SKM-1 treated with dmso at 0.1 percent for 144 hours (cell line): ENCODE measurements at regions not wholly inside any gene's neighbourhood (a gene's known extent, or its start where the extent isn't known, plus 50 kb on each side); places are given as distances from the start of the nearest gene placed in this dataset.
"Not testable (repeated sequence)": the region's sequence is repeated elsewhere in the genome, so short reads cannot be mapped to it uniquely, and the experiment has no call there.

ENCODE experiments used
- DNase-seq: peaks from one replicate; lab custom pipeline; 2025; ENCODE audit not compliant: unreplicated experiment; lab: John Stamatoyannopoulos, UW

DNA sequence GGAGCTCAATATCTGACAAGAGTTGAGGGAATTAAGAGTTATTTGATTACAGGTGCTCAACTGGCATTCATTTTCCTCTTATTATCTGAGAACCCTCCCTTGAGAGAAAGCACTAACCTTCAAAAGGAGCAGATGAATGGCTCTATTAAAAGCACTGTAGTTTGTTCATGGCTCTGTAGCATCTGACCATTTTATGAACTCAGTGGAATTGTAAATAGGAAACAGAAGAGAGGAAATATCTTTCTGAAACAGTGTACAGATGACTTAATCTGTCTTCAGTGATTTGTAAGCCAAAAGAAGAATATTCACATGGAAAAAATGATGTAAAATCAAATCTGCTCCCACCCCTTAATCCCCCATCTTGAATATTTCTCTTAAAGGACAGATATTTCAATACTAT, 810.4 kb upstream of the GRAMD2B start:
- no peak for DNase-seq

DNA sequence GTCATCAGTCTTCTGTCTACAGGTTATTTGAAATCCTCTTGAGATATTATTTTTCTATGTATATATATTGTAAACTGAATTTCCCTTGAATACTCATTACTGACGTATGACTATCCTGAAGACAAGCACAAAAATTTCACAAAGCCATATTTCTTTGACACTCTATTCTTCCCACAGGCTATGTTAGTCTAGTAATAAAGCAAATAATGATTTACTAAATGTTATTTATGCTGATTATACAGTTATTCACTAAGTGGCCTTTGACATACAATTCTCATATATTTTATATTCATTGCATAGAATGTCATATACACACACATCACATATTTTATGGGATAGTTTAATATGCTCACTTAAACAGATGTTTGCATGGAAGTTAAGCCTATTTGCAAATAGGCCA, 793.0 kb upstream of the GRAMD2B start:
- DNase-seq: no peak

DNA sequence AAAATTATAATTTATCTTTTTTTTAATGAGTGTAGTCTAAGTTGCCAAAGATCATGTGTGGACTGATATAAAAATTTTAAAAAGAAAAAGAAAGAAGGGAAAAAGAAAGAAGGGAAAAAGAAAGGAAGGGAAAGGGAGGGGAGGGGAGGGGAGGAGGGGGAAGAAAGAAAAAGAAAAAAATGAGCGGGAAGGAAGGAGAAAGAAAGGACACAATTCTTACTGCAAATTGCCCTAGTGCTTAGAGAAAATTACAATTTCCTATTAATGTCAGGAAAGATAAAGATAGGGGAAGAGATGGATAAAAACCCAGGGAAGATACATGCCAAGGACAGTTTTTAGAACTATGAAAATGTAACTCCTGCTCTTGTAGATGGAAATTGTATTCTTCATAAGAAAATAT, 789.7 kb upstream of the GRAMD2B start:
- DNase-seq: no peak

DNA sequence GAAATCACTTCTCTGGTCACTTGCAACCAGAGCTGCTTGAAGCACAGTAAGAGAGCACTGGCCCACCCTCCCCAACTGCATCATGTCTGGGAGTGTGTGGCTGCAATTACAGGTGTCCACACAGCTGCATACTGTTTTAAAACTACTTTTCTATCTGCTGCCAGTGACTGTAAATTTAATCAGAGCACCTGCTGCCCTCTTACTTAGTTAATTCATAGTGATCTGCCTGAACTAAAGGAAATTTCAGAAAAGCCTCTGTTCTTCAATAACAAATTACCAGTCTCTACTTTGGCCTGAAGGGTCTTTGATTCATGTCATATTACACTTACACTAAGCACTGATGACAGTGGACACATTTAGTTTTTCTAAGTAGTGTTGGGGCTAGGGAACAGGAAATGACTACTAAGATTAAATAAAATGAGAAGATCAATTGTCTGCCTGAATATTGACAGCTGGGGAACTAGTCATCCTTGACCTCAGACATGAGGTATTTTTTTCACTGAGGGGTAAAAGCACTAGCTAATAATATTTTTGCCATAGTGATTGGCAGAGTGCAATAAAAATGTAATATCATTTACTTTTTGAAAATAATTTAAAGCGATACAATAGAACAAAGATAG, 788.9 kb upstream of the GRAMD2B start:
- no peak for DNase-seq

DNA sequence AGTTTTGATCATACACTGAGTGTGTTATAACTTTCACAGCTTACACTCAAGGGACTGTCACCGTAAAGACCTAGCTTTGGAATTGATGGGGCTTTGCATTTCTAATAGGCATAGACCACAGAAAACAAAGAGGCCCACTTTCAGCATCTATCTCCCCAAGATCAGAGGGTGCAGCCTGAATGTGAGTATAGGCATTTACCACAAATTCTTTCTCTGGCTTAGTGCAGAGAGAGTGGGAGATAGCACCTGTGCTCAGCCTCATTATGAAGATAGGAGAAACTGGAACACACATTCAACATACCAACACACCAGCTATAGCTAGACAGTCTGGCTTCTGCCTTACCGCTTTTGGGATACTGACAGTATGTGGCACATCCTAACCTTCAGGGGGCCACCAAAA, 783.4 kb upstream of the GRAMD2B start:
- no peak for DNase-seq

DNA sequence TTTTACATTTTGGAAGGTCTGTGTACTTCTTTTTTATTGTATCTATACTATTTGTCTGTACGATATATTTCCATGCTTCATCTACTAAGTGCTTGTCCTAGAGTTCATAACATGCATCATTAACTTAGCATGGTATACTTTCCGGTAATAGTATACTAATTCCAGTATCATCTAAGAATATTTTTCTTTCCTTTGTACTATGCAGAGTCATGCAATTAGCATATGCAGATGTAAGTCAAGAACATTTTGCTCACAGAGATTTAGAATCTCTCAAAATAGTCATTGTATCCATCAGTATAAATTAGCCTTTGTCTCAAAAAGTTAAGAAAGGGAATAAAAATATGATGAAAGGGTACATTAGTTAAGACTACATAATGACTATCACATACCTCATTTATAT, 770.4 kb upstream of the GRAMD2B start:
- no peak for DNase-seq

DNA sequence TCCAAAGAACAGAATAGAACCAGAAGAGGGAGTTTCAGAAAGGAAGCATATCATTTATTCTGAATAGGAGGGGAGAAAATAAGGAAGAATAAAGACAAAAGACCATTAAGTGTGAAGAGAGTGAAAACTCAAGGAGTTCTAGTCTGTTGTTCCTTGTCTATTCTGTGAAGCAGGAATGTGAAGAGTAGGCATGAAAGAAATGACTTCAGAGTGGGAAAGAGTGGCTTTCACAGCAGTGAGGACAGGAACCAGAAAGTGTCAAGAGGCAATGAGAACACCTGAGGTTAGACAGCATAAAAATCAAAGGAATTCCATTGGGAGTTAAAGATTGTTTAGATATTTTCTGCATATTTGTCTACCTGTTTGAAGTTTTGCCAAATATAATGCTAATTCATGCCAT, 768.8 kb upstream of the GRAMD2B start:
- no peak for DNase-seq

DNA sequence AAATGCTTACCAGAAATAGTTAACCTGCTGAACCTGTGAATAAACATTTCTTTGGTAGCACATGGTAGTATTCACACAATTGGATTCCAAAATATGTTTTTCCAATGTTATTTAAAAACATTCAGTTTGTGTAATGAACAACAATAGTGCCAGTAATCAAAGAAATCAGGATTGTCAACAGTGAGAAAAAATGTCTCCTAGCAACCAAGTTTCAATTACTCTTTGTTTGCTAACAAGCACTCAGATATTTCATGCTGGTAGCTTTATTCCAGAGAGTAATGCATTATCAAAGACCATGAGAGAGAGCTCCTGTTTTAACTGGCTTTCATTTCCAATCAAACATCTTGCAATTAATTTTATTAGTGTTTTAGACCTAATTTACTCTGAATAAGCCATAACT, 768.1 kb upstream of the GRAMD2B start:
- DNase-seq: no peak

DNA sequence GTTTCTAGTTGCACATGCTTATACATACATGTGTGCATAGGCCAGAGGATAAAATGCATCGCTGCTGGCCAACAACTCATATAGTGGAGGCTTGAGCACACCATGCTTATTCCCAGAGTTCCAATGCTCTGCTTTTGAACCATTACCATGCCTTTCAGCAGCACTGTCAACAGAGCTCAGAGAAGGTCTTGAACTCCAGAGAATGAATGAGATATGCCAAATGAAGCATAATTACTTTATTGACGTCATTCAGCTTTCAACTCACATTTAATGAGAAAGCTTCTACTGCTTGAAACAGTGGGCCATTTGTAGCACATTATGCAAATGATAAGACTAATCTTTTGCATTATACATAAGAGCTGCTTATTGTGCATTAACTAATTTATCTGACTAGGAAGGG, 765.3 kb upstream of the GRAMD2B start:
- DNase-seq: no peak

DNA sequence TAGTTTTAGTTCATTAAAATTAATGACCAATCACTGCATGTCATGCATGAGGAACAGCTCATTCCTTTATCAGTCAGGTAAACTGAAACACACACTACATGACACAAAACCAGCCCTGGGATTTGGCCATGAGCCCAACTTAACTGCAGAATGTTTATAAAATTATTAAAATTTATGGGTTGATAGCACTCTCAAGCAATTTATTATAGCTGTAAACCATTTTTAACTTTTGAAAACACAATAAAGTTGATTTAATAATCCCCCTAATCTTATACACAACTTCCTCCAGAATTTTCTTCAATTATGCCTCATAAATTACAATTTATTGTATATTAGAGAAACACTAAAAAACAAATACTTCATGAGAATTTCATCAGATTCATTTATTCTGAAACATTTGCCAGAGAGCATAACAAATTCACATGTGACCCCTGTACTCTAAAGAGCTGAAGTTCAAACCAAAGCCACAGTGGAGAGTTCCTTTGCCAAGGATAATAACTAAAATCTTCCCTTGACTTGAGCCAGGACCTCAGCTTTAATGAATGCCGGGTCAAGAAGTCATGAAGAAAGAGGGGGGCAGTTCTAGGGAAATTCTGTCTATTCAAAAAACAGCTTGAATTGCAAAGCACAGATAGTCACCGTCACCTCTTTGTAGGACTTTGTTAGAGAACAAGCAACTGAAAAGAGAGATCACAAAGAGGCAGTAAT, 763.7 kb upstream of the GRAMD2B start:
- DNase-seq: no peak

DNA sequence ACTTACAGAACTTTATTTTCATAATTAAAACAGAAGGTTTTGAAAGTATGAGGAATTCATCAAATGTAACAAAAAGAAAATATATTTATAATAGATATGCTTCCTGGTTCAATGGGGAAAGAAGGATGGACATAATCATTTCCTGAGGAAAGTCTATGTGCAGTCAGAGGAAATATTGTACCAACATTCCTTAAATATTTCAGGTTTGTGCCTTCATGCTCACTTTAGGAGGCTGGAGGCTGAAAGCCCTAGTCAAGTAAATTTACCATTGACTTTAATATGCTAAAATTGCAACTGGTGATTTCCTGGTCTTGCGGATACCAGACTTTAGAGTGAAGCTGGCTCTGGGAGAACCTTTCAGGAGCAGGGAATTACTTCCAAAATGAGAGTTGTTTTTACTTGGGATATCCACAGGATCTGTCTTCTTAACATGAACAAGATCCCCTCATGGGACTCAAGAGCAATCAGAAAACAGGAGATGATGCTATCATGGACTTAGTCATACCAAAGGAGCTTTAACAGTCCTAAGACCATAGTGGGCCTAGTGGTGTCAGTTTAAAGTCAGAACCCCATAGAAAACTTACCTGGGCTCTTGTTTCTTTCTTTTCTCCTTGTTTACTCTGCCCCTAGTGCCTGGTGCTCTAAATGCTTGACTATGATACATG, 762.8 kb upstream of the GRAMD2B start:
- no peak for DNase-seq

DNA sequence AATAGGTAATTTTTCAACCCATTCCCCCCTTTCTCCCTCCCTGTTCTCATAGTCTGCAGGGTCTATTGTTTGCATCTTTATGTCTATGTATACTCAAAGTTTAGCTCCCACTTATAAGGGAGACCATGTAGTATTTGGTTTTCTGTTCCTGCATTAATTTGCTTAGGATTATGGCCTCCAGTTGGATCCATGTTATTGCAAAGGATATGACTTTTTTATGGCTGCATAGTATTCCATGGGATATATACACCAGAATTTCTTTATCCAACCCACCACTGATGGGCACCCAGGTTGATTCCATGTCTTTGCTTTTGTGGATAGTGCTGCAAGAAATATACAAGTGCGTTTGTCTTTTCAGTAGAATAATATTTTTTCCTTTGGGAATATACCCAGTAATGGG, 761.6 kb upstream of the GRAMD2B start:
- DNase-seq: no peak

DNA sequence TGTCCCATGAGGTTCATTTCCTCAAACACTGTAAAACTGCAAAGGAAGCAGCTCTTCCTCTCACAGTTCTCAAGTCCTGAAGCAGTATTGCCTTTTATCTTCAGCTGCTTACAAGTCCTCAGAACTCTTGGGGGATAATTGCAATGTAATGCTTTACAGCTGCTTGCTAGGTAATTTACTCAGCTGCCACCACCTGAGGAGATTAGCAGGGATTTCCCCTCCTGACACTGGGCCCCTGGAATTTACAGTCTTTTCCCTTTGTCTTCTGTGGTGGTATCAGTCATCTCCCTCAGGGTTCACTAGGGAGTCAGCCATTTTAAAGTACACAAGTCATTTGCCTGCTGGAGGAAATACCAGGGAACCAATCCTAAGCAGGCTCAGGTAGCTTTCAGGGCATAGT, 754.3 kb upstream of the GRAMD2B start:
- DNase-seq: no peak

DNA sequence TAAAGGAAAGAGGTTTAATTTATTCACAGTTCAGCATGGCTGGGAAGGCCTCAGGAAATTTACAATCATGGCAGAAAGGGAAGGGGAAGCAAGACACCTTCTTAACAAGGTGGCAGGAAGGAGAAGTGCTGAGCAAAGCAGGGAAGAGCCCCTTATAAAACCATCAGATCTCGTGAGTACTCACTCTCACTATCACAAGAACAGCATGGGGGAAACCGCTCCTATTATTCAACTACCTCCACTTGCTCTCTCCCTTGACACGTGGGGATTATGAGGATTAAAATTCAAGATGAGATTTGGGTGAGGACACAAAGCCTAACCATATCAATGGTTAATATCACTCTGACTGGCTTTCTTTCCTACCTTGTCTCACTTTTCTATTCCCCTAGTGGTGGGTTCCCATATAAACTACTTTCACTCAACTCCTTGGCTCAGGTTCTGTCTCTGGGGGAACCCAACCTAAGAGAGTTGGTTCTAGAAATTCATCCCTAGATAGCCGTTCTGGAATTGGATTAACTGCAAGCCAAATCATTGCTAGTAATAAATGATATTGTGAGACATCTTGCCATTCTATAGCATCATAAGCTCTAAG, 749.8 kb upstream of the GRAMD2B start:
- no peak for DNase-seq

DNA sequence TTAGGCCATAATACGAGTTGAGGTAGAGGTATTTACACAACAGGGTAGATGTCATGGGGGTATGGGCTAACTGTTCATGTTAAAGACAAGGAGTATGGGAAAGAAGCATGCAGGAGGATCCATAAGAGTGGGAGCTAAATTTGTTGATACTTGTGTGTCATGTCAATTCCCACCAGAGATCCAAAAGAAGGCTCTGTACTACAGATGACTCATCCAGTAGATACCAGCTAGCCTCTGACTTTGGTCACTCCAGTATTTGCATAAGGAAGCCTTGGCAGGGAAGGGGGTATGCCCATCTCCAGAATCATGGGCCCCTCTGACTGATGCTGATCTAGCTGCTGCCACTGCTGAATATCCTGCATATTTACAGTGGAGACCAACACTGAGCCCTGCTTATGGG, 743.7 kb upstream of the GRAMD2B start:
- DNase-seq: no peak

DNA sequence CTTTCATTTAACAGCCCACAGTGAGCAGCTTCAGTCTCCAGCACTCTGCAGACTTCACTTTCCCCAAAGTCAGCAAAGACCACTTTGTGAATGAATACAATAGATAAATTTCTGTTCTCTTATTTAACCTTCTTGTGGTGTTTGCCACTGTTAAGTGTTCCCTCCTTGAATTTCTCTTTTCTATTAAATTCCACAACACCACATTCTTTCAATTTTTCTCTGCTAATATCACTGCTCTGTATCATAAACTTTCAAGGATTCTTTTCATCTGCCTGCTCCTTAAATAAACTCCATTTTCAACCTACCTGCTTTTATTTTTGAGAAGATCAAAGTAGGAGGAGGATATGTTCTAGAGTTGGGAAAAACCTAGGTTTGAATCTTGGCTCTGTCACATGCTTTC, 739.5 kb upstream of the GRAMD2B start:
- no peak for DNase-seq

DNA sequence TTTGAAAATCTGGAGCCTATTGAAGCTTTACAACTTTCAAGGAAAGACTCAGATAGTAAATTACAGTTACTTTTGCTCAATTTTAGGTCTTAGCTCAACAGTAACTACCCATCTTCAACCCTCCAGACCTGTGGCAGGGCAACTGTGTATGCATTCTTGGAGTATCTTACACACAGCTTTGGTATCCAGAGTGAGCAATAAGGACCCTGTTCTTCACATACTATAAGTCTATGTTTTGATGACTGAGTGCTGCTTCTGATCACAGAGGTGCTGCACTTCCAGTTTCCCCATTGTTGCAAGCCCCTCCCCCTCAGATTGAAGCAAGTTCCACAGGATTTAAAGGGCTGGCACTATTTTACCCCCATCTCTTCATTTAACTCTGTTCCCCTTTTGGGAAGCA, 737.4 kb upstream of the GRAMD2B start:
- DNase-seq: no peak

DNA sequence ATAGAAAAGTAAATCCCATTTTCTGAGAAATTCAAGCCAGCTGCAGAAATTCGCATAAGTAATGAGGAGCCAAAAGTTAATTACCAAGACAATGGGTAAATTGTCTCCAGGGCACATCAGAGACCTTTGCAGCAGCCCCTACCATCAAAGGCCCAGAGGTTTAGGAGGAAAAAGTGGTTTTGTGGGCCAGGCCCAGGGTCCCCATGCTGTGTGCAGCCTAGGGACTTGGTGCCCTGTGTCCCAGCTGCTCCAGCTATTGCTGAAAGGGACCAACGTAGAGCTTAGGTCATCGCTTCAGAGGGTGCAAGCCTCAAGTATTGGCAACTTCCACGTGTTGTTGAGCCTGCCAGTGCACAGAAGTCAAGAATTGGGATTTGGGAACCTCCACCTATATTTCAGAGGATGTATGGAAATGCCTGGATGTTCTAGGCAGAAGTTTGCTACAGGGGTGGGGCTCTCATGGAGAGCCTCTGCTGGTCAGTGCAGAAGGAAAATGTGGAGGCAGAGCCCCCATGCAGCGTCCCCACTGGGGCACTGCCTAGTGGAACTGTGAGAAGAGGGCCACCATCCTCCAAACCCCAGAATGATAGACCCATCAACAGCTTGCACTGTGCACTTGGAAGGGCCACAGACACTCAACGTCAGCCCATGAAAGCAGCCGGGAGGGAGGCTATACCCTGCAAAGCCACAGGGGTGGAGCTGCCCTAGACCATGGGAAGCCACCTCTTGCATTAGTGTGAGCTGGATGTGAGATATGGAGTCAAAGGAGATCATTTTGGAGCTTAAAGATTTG, 731.3 kb upstream of the GRAMD2B start:
- not testable (repeated sequence) for DNase-seq

DNA sequence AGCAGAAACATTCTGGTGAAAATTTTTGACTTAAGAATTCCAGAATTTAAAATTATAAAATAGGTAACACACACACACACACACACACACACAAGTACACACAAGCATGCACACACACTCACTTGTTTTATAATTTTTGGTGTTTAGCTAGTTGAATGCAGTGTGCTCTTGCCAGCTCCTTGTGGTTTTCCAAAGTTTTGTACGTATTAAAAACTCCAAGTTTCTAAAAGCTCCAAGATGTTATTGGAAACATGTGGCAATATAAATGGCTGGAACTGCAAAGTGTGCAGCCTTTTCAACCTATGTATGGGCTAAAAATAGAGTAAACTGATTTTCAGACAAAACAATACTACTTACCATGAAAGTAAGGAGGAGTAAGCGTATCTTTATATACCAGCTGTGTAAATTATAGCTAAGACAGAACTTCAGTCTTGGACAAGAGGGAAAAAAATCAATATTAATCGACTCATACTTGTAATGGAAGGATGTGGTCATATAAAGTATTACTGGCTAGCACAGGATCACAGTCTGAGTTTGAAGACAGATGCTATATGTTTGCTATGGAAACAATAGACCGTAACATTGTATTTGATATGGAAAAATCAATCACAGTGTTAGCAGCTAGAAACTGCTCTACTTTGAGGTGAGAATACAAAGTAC, 727.1 kb upstream of the GRAMD2B start:
- no peak for DNase-seq

DNA sequence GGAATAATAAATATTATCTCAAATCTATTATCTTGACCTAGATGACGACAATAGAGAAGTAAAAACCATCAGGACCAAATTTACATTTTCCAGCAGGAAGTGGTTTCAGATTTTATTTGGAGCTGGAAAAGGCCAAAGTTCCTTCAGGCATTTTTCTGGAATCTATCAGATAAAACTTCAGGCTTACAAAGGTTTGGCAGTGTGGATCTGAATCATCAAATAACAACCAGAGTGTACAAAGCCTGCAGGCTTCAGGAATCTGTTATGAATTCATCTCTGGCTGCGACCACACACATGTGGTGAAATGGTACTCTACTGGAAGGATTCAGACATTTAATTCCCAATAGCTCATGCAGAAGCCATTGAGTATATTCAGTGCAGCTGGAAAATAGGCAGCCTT, 726.4 kb upstream of the GRAMD2B start:
- DNase-seq: no peak

DNA sequence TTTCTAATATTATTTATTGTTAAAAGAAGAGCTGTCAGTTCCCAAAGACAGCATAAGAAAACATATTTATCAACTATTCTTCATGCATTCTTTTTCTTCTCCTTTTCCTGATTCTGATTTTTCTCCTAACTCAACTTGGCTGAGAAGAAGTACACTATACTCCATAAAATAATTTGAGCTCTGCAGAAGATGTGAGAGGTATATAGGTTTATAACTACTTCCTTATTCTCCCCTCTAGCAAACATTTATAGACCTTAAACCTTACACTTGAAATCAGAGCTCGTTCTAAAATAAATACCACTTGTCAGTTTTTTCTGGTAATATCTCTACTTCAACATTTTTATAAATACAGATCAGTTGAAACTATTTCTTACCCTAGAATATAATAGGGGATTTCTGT, 724.8 kb upstream of the GRAMD2B start:
- no peak for DNase-seq
